BLaER1 treated with 17β-estradiol and CSF1 and Interleukin-3, amounts not matched to agents 10 nM and 100 nM (cell line): ENCODE measurements at regions not wholly inside any gene's neighbourhood (a gene's known extent, or its start where the extent isn't known, plus 50 kb on each side); places are given as distances from the start of the nearest gene placed in this dataset.
"Not testable (repeated sequence)": the region's sequence is repeated elsewhere in the genome, so short reads cannot be mapped to it uniquely, and the experiment has no call there.

ENCODE experiments used
- H3K27ac ChIP-seq, 11 experiments: shearing (Covaris generic); formaldehyde crosslinking; 2 replicates each; pipeline ENCODE4 v1.8.1; 2022
- H3K27me3 ChIP-seq, 11 experiments: shearing (Covaris generic); formaldehyde crosslinking; 2 replicates each; pipeline ENCODE4 v1.8.1; 2022
- H3K36me3 ChIP-seq, 11 experiments: shearing (Covaris generic); formaldehyde crosslinking; 2 replicates each; pipeline ENCODE4 v1.8.1; 2022
- H3K4me1 ChIP-seq, 10 experiments: shearing (Covaris generic); formaldehyde crosslinking; 2 replicates each; pipeline ENCODE4 v1.8.1; 2022
- H3K4me2 ChIP-seq, 11 experiments: shearing (Covaris generic); formaldehyde crosslinking; 2 replicates each; pipeline ENCODE4 v1.8.1; 2022
- H3K4me3 ChIP-seq, 10 experiments: shearing (Covaris generic); formaldehyde crosslinking; 2 replicates each; pipeline ENCODE4 v1.8.1; 2022
- H3K9ac ChIP-seq, 11 experiments: shearing (Covaris generic); formaldehyde crosslinking; 2 replicates each; pipeline ENCODE4 v1.8.1; 2022
- H3K9me3 ChIP-seq, 11 experiments: shearing (Covaris generic); formaldehyde crosslinking; replicated peaks in 1 of 11; 2 replicates each; pipeline ENCODE4 v1.8.1; 2022
- H4K20me1 ChIP-seq, 11 experiments: shearing (Covaris generic); formaldehyde crosslinking; 2 replicates each; pipeline ENCODE4 v1.8.1; 2022
- Cebpa-rat ChIP-seq, 11 experiments: shearing (Covaris generic); IDR thresholded peaks; 2 replicates each; pipeline ENCODE4 v1.8.1; 2022

DNA sequence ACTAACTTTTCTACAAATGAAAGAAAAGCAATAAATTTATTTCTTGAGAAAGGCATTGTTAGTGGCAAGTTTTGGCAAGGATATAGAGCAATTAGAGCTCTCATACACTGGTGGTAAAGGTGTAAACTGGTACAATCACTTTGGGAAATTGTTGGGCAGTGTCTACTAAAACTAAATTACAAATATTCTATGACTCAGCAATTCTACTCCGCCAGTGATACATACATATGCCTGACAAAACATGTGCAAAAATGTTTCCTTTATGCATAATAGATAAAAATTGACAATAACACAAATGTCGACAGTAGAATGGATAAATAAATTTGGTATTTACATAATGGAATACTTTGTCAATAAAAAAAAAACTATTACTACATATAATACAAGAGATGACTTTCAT lies 96.3 kb upstream of the SATB2 start:
- no peaks in the 10 kb centered on the region for H3K36me3 ChIP-seq
- H3K4me2 ChIP-seq, result no peak overlapping the region
- no peak overlapping the region for H3K4me3 ChIP-seq
- no peaks in the 10 kb centered on the region for H3K27me3 ChIP-seq
- TF ChIP-seq Cebpa-rat (IDR thresholded peaks at IDR 0.05), result no peak
- H3K9ac ChIP-seq, result no peak overlapping the region
- no peaks in the 10 kb centered on the region for H3K4me1 ChIP-seq
- no peak overlapping the region for H3K27ac ChIP-seq
- peaks cover 0 to 8% (median 0%) of the 10 kb centered on the region in 11 experiments; a peak in 2 of 22 replicates for H3K9me3 ChIP-seq
- H4K20me1 ChIP-seq, result no peaks in the 10 kb centered on the region

DNA sequence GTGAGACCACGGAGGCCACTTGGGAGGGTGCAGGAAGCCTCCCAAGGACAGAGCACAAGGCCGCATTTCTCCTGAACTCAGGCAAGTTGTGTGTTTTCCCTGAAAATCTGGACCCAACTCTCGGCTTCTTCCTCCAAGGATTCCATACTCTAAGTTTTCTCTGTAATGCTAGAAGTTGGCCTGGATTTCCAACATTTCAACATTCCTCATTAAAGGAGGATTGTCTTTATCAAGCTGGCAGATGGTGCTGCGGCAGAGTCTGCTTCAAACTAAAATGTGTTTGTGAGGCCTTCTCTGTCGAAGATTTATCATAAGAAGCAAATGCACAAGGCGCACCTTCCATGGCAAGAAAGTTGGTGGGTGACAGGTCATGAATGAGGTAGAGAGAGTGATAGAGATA lies 94.4 kb upstream of the SATB2 start:
- Histone ChIP-seq H3K27me3 (no peaks in the 10 kb centered on the region), H3K27ac (no peak overlapping the region), H4K20me1 (no peaks in the 10 kb centered on the region), H3K36me3 (no peaks in the 10 kb centered on the region), H3K4me1 (no peaks in the 10 kb centered on the region), H3K4me2 (no peak overlapping the region), H3K9me3 (peaks cover 0 to 9% (median 0%) of the 10 kb centered on the region in 11 experiments; a peak in 2 of 22 replicates), H3K9ac (no peak overlapping the region), H3K4me3 (no peak overlapping the region)
- no peak for TF ChIP-seq Cebpa-rat (IDR thresholded peaks at IDR 0.05)

GRCh38 chr2:199543606-199544172 lies 86.0 kb upstream of the SATB2 start:
- Histone ChIP-seq H3K9me3 (no peaks in the 10 kb centered on the region; a peak in 1 of 22 replicates), H3K27ac (no peak overlapping the region), H3K27me3 (no peaks in the 10 kb centered on the region), H3K4me1 (peaks cover 0 to 8% (median 0%) of the 10 kb centered on the region in 10 experiments; a peak in 3 of 20 replicates), H4K20me1 (no peaks in the 10 kb centered on the region), H3K4me3 (no peak overlapping the region), H3K4me2 (no peak overlapping the region), H3K9ac (no peak overlapping the region), H3K36me3 (no peaks in the 10 kb centered on the region)
- no peak for TF ChIP-seq Cebpa-rat (IDR thresholded peaks at IDR 0.05)

DNA sequence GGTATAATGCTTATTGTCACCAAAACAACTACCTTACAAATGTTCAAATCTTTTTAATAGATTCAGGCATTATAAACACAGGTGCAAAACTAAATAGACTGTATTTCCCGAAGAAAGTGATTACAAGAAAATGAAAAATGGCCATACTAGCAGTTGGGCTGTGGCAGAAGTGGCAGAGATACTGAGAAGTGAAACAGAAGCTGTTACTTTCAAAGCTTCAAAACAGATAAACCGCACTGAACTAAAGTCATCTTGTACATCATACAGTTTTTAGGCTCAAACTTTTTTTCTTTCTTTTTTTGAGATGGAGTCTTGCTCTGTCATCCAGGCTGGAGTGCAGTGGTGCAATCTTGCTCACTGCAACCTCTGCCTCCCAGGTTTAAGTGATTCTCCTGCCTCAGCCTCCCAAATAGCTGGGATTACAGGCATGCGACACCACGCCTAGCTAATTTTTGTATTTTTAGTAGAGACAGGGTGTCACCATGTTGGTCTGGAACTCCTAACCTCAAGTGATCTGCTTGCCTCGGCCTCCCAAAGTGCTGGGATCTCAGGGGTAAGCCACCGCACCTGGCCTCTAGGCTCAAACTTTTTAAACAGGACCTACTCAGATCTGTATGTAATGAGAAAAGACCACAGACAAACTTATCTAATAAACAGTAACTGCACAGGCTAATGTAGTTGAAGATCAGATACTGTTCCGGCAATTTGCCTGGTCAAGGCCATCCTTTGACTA lies 77.9 kb upstream of the SATB2 start:
- TF ChIP-seq Cebpa-rat (IDR thresholded peaks at IDR 0.05), result no peak
- no peaks in the 10 kb centered on the region for H3K27me3 ChIP-seq
- H3K9me3 ChIP-seq, result no peaks in the 10 kb centered on the region
- no peaks in the 10 kb centered on the region for H4K20me1 ChIP-seq
- no peaks in the 10 kb centered on the region for H3K4me1 ChIP-seq
- H3K36me3 ChIP-seq, result no peaks in the 10 kb centered on the region
- no peak overlapping the region for H3K4me3 ChIP-seq
- H3K27ac ChIP-seq, result no peak overlapping the region
- H3K4me2 ChIP-seq, result no peak overlapping the region
- H3K9ac ChIP-seq, result no peak overlapping the region

DNA sequence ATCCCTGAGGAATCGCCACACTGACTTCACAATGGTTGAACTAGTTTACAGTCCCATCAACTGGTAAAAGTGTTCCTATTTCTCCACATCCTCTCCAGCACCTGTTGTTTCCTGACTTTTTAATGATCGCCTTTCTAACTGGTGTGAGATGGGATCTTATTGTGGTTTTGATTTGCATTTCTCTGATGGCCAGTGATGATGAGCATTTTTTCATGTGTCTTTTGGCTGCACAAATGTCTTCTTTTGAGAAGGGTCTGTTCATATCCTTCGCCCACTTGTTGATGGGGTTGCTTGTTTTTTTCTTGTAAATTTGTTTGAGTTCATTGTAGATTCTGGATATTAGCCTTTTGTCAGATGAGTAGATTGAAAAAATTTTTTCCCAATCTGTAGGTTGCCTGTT lies 76.1 kb upstream of the SATB2 start:
- H3K9ac ChIP-seq, H3K36me3 ChIP-seq, H3K4me2 ChIP-seq, H3K4me3 ChIP-seq, H3K4me1 ChIP-seq, H3K27me3 ChIP-seq, H3K9me3 ChIP-seq, H3K27ac ChIP-seq, H4K20me1 ChIP-seq: not testable (repeated sequence)

GRCh38 chr2:199527071-199527470 lies 69.3 kb upstream of the SATB2 start:
- Histone ChIP-seq H3K4me3 (no peak overlapping the region), H3K9ac (no peak overlapping the region)
- no peak for TF ChIP-seq Cebpa-rat (IDR thresholded peaks at IDR 0.05)

DNA sequence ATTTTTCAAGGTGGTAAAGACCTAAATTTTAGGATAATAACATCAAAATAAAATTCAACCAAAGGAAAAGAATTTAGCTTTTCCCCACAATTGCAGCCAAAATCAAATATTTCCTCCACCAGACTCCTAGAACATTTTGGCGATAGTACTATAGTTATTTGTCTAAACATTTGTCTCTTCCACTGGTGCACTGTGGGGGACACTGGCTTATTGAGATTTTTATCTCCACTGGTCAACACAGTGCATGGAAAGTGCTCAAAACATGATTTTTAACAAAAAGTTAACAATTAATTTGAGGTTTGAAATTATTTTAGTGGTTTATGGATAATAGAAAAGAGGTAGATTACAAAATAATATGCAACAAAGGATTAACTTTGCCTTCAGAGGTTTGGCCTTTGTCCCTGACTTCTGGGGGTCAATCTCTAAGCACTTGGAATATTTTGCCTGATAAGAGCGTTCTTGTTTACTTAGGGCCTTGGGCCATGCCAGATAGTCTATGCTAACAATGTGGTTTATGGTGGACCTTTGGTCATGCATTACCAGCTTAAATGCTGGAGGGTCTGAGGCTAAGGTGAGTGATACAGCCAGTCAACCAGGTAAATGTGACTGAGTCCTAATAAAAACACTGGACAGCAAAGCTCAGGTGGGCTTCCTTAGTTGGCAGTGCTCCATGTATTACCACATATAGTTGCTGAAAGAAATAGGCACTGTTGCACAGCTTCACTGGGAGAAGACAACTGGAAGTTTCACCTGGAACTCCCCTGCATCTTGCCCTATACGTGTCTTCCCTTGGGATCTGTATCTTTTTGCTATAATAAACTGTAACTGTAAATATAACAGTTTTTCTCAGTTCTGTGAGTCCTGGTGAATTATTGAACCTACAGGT lies 67.2 kb upstream of the SATB2 start:
- TF ChIP-seq Cebpa-rat (IDR thresholded peaks at IDR 0.05), result no peak

More at GRCh38 chr2:199527071-199527470, 69.3 kb upstream of the SATB2 start:
- Histone ChIP-seq H3K9me3 (no peaks in the 10 kb centered on the region), H3K27me3 (no peaks in the 10 kb centered on the region), H3K4me1 (no peaks in the 10 kb centered on the region), H3K4me2 (no peak overlapping the region), H3K27ac (no peak overlapping the region), H4K20me1 (no peaks in the 10 kb centered on the region), H3K36me3 (no peaks in the 10 kb centered on the region)

DNA sequence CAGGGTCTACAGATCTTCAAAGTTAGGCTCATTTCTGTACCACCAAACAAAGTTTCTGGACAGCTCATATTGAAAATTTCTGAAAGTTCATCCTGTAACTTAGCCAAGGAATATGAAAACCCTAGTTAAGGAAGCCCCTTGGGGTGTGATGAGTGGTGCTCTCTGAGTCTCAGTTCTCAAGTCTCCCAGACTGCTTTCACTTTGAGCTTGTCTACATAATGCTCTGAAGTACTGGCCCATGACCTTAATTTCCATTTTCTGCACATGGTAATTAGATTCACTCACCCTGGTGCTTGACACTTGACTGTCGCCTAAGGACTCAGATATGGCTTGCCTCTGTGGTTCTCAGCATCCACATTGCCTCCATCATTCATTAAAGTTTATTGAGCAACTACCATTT lies 51.7 kb upstream of the SATB2 start:
- Histone ChIP-seq H3K27me3 (no peaks in the 10 kb centered on the region), H3K36me3 (no peaks in the 10 kb centered on the region), H3K4me2 (no peak overlapping the region), H3K4me1 (no peaks in the 10 kb centered on the region), H4K20me1 (no peaks in the 10 kb centered on the region), H3K4me3 (no peak overlapping the region), H3K9me3 (no peaks in the 10 kb centered on the region), H3K9ac (no peak overlapping the region), H3K27ac (no peak overlapping the region)
- no peak for TF ChIP-seq Cebpa-rat (IDR thresholded peaks at IDR 0.05)

More for the DNA sequence above, 67.2 kb upstream of the SATB2 start:
- Histone ChIP-seq H3K27me3 (no peaks in the 10 kb centered on the region), H3K4me2 (no peak overlapping the region), H3K9ac (no peak overlapping the region), H3K4me1 (no peaks in the 10 kb centered on the region), H4K20me1 (no peaks in the 10 kb centered on the region), H3K27ac (no peak overlapping the region), H3K9me3 (no peaks in the 10 kb centered on the region), H3K4me3 (no peak overlapping the region), H3K36me3 (no peaks in the 10 kb centered on the region)
